Prostate gland (tissue), 2 donors: ENCODE measurements at regions not wholly inside any gene's neighbourhood (a gene's known extent, or its start where the extent isn't known, plus 50 kb on each side); places are given as distances from the start of the nearest gene placed in this dataset.

ENCODE experiments used
- DNase-seq: peaks from one replicate; pipeline ENCODE4 v3.0.0-alpha.2; 2019; ENCODE audit warnings: low spot score
- H3K27ac ChIP-seq, 2 donors: fragments of 200-600 bp; sonication (generic); 2 replicates each; pipeline ENCODE4 v1.5.1; 2017 to 2019
- H3K27me3 ChIP-seq: fragments of 200-600 bp; sonication (generic); replicated peaks from 2 replicates; pipeline ENCODE4 v1.5.1; 2019; ENCODE audit not compliant: insufficient read depth
- H3K36me3 ChIP-seq, 2 donors: fragments of 200-600 bp; sonication (generic); 1 replicate in 1 of 2; 2 replicates in 1 of 2; pipeline versions ENCODE4 v1.5.1 to v1.8.1; 2017 to 2019
- H3K4me1 ChIP-seq: fragments of 200-600 bp; sonication (generic); replicated peaks from 2 replicates; pipeline ENCODE4 v1.5.1; 2019
- H3K4me3 ChIP-seq, 2 donors: fragments of 200-600 bp; sonication (generic); 2 replicates each; pipeline ENCODE4 v1.5.1; 2017 to 2019
- H3K9me3 ChIP-seq: fragments of 200-600 bp; sonication (generic); 2 replicates; pipeline ENCODE4 v1.5.1; 2017
- CTCF ChIP-seq, 4 experiments: fragments of 200-600 bp in 2 of 4; fragments of 450-650 bp in 2 of 4; sonication (generic) in 2 of 4; IDR thresholded peaks; 1 replicate in 3 of 4; 2 replicates in 1 of 4; pipeline ENCODE4 v1.5.1; 2016 to 2019; ENCODE audit warnings: antibody characterized with exemption in 4 of 4, mild to moderate bottlenecking in 2 of 4, moderate library complexity in 2 of 4
- POLR2A ChIP-seq: fragments of 450-650 bp; IDR thresholded peaks from one replicate; pipeline ENCODE4 v1.6.1; 2016; ENCODE audit warnings: antibody characterized with exemption, mild to moderate bottlenecking
- POLR2AphosphoS5 ChIP-seq: sonication (generic); formaldehyde crosslinking; IDR thresholded peaks from one replicate; pipeline ENCODE4 v1.6.1; 2017; ENCODE audit warnings: antibody characterized with exemption
- WGBS: methylation state at CpG from one replicate; pipeline ENCODE4 v1.1.5; 2018; 5-methylcytosine and 5-hydroxymethylcytosine counted together
- intact Hi-C: fragments of 100-400 bp; cut with DNase I; formaldehyde crosslinking; loops from one replicate; pipeline ENCODE4 v1.14.2; 2022

- TF ChIP-seq POLR2AphosphoS5 = no peak
- TF ChIP-seq CTCF (IDR thresholded peaks at IDR 0.05) = no peak
- TF ChIP-seq POLR2A = no peak
- no peak overlapping the region for H3K4me3 ChIP-seq
- H3K36me3 ChIP-seq = no peaks in the 10 kb centered on the region
- WGBS = 82% methylated on average over 6 of the region's 6 CpGs
- no peaks in the 10 kb centered on the region for H3K9me3 ChIP-seq
- no peaks in the 10 kb centered on the region for H3K4me1 ChIP-seq
- no peak for DNase-seq
- H3K27ac ChIP-seq = no peak overlapping the region
- H3K27me3 ChIP-seq = no peaks in the 10 kb centered on the region
- intact Hi-C loops = no loop called here
Measured at GRCh38 chr10:3526727-3527501, 258.1 kb downstream of the KLF6 start.

GRCh38 chr10:3525832-3526449 lies 259.1 kb downstream of the KLF6 start:
- intact Hi-C loops = no loop called here
- Histone ChIP-seq H3K27me3 (no peaks in the 10 kb centered on the region), H3K4me1 (no peaks in the 10 kb centered on the region), H3K27ac (no peak overlapping the region), H3K36me3 (no peaks in the 10 kb centered on the region), H3K9me3 (no peaks in the 10 kb centered on the region), H3K4me3 (no peak overlapping the region)
- TF ChIP-seq POLR2A (no peak), POLR2AphosphoS5 (peak; percentile 13), CTCF (IDR thresholded peaks at IDR 0.05) (no peak)
- WGBS = 76% methylated on average over 11 of the region's 11 CpGs
- DNase-seq = no peak

- Histone ChIP-seq H3K4me3 (no peak overlapping the region), H3K27me3 (no peaks in the 10 kb centered on the region), H3K9me3 (no peaks in the 10 kb centered on the region), H3K36me3 (no peaks in the 10 kb centered on the region), H3K27ac (peak overlapping the region in 1 of 2 donors; percentile 54), H3K4me1 (no peaks in the 10 kb centered on the region)
- WGBS = 87% methylated on average over 7 of the region's 7 CpGs
- intact Hi-C loops = no loop called here
- TF ChIP-seq POLR2AphosphoS5 (no peak), POLR2A (no peak), CTCF (IDR thresholded peaks at IDR 0.05) (no peak)
- no peak for DNase-seq
Measured at GRCh38 chr10:3524086-3524960, 260.7 kb downstream of the KLF6 start.

GRCh38 chr10:3523309-3524050 lies 261.5 kb downstream of the KLF6 start:
- no peak for DNase-seq
- Histone ChIP-seq H3K9me3 (no peaks in the 10 kb centered on the region), H3K27ac (no peak overlapping the region), H3K36me3 (no peaks in the 10 kb centered on the region), H3K4me3 (no peak overlapping the region), H3K4me1 (no peaks in the 10 kb centered on the region), H3K27me3 (no peaks in the 10 kb centered on the region)
- no peak for TF ChIP-seq POLR2AphosphoS5
- TF ChIP-seq POLR2A = no peak
- WGBS = 95% methylated on average over 13 of the region's 13 CpGs
- intact Hi-C loops = no loop called here

DNA sequence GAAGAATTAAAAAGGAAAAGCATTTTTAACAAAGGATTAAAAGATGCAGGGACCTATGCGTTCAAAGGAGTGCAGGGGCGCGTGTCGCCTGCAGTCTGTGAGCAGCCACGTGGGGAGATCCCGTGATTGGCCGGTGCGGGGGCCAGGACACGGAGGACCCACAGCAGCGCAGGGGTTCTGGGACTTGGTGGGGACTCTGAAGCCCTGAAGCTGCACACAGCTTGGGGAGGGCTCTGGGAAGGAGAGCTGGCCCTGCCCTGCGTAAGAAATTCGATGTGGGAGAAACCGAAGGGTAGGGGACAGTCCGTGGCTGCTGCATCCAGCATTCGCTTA lies 268.1 kb downstream of the KLF6 start:
- WGBS = 93% methylated on average over 15 of the region's 15 CpGs
- Histone ChIP-seq H3K4me1 (no peaks in the 10 kb centered on the region), H3K9me3 (no peaks in the 10 kb centered on the region), H3K27me3 (no peaks in the 10 kb centered on the region), H3K27ac (no peak overlapping the region), H3K36me3 (no peaks in the 10 kb centered on the region), H3K4me3 (no peak overlapping the region)
- TF ChIP-seq POLR2AphosphoS5 = no peak
- TF ChIP-seq POLR2A = no peak
- TF ChIP-seq CTCF (IDR thresholded peaks at IDR 0.05) = no peak
- DNase-seq = no peak
- intact Hi-C loops = no loop called here
